ENCODE measurements at regions not wholly inside any gene's neighbourhood (a gene's known extent, or its start where the extent isn't known, plus 50 kb on each side); places are given as distances from the start of the nearest gene placed in this dataset.

DNA sequence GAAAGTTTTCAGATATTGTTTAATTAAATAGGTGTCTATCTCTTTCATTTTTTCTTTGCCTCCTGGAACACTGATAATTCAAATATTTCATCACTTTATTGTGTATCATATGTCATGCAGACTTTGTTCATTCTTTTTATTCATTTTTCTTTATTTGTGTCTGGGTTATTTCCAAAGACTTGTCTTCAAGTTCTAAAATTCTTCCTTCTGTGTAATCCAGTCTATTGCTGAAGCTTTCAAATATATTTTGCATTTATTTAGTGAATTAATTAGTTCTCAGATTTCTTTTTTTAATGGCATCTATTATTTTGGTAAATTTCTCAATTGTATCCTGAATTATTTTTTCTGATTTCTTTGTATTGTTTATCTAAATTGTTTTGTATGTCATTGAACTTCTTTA is 70.1 kb downstream of the ZNF330 start:
- H3K4me3 ChIP-seq (ENCODE audit: low read length in 3 of 3): no peak overlapping the region
- H3K9ac ChIP-seq (ENCODE audit: low read depth in 1 of 3, low read length in 3 of 3): no peak overlapping the region
- H3K27me3 ChIP-seq (ENCODE audit: control insufficient read depth in 3 of 3, insufficient read depth in 3 of 3, low read length in 3 of 3): no peaks in the 10 kb centered on the region
- peaks cover 0 to 4% (median 0%) of the 10 kb centered on the region in 3 donors for H3K9me3 ChIP-seq (ENCODE audit: control insufficient read depth in 3 of 3, low read length in 3 of 3)
- no peaks in the 10 kb centered on the region for H3K36me3 ChIP-seq (ENCODE audit: control insufficient read depth in 3 of 3, insufficient read depth in 3 of 3, low read length in 3 of 3)
- no peak overlapping the region for H3K27ac ChIP-seq (ENCODE audit: low read depth, low read length)
- no peaks in the 10 kb centered on the region for H3K4me1 ChIP-seq (ENCODE audit: control insufficient read depth in 3 of 3, insufficient read depth in 3 of 3, low read length in 3 of 3)

- H3K9ac ChIP-seq (ENCODE audit: low read depth in 1 of 3, low read length in 3 of 3): no peak overlapping the region
- no peaks in the 10 kb centered on the region for H3K27me3 ChIP-seq (ENCODE audit: control insufficient read depth in 3 of 3, insufficient read depth in 3 of 3, low read length in 3 of 3)
- H3K27ac ChIP-seq (ENCODE audit: low read depth, low read length): no peak overlapping the region
- H3K9me3 ChIP-seq (ENCODE audit: control insufficient read depth in 3 of 3, low read length in 3 of 3): peaks cover 0 to 4% (median 0%) of the 10 kb centered on the region in 3 donors
- no peaks in the 10 kb centered on the region for H3K4me1 ChIP-seq (ENCODE audit: control insufficient read depth in 3 of 3, insufficient read depth in 3 of 3, low read length in 3 of 3)
- no peaks in the 10 kb centered on the region for H3K36me3 ChIP-seq (ENCODE audit: control insufficient read depth in 3 of 3, insufficient read depth in 3 of 3, low read length in 3 of 3)
- H3K4me3 ChIP-seq (ENCODE audit: low read length in 3 of 3): no peak overlapping the region
These were observed 73.6 kb downstream of the ZNF330 start for GRCh38 chr4:141294306-141294705.

GRCh38 chr4:141301216-141301615 is 80.5 kb downstream of the ZNF330 start:
- Histone ChIP-seq H3K9ac (ENCODE audit: low read depth in 1 of 3, low read length in 3 of 3) (no peak overlapping the region), H3K27me3 (ENCODE audit: control insufficient read depth in 3 of 3, insufficient read depth in 3 of 3, low read length in 3 of 3) (no peaks in the 10 kb centered on the region), H3K36me3 (ENCODE audit: control insufficient read depth in 3 of 3, insufficient read depth in 3 of 3, low read length in 3 of 3) (no peaks in the 10 kb centered on the region), H3K4me1 (ENCODE audit: control insufficient read depth in 3 of 3, insufficient read depth in 3 of 3, low read length in 3 of 3) (no peaks in the 10 kb centered on the region), H3K27ac (ENCODE audit: low read depth, low read length) (no peak overlapping the region), H3K4me3 (ENCODE audit: low read length in 3 of 3) (no peak overlapping the region), H3K9me3 (ENCODE audit: control insufficient read depth in 3 of 3, low read length in 3 of 3) (no peaks in the 10 kb centered on the region)

DNA sequence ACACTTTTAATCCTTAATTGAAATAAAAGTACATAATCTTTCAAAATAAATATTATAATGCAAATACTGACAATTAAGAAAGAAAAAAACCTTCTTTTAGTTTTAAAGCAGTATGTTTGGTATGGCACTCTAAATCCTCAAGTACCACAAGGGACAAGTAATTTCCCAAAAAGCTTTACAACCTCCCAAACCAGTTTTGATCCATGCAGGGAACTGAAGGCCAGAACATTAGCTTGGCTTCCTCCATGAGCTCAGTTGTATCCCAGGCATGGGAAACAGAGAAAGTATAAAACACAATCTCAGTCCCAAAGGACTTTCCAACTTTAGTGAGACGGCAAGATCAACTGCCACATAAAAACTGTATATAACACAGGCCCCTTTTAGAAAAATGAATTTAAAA is 82.2 kb downstream of the ZNF330 start:
- no peak overlapping the region for H3K27ac ChIP-seq (ENCODE audit: low read depth, low read length)
- H3K27me3 ChIP-seq (ENCODE audit: control insufficient read depth in 3 of 3, insufficient read depth in 3 of 3, low read length in 3 of 3): no peaks in the 10 kb centered on the region
- H3K36me3 ChIP-seq (ENCODE audit: control insufficient read depth in 3 of 3, insufficient read depth in 3 of 3, low read length in 3 of 3): no peaks in the 10 kb centered on the region
- peaks cover 0 to 4% (median 3%) of the 10 kb centered on the region in 3 donors for H3K4me1 ChIP-seq (ENCODE audit: control insufficient read depth in 3 of 3, insufficient read depth in 3 of 3, low read length in 3 of 3)
- H3K9ac ChIP-seq (ENCODE audit: low read depth in 1 of 3, low read length in 3 of 3): no peak overlapping the region
- H3K9me3 ChIP-seq (ENCODE audit: control insufficient read depth in 3 of 3, low read length in 3 of 3): no peaks in the 10 kb centered on the region
- H3K4me3 ChIP-seq (ENCODE audit: low read length in 3 of 3): no peak overlapping the region

GRCh38 chr4:141304346-141304745 is 83.7 kb downstream of the ZNF330 start:
- no peak overlapping the region for H3K9ac ChIP-seq (ENCODE audit: low read depth in 1 of 3, low read length in 3 of 3)
- no peak overlapping the region for H3K27ac ChIP-seq (ENCODE audit: low read depth, low read length)
- no peaks in the 10 kb centered on the region for H3K36me3 ChIP-seq (ENCODE audit: control insufficient read depth in 3 of 3, insufficient read depth in 3 of 3, low read length in 3 of 3)
- peaks cover 0 to 4% (median 3%) of the 10 kb centered on the region in 3 donors for H3K4me1 ChIP-seq (ENCODE audit: control insufficient read depth in 3 of 3, insufficient read depth in 3 of 3, low read length in 3 of 3)
- H3K4me3 ChIP-seq (ENCODE audit: low read length in 3 of 3): no peak overlapping the region
- H3K27me3 ChIP-seq (ENCODE audit: control insufficient read depth in 3 of 3, insufficient read depth in 3 of 3, low read length in 3 of 3): no peaks in the 10 kb centered on the region
- no peaks in the 10 kb centered on the region for H3K9me3 ChIP-seq (ENCODE audit: control insufficient read depth in 3 of 3, low read length in 3 of 3)

- Histone ChIP-seq H3K27ac (ENCODE audit: low read depth, low read length) (no peak overlapping the region), H3K4me3 (ENCODE audit: low read length in 3 of 3) (no peak overlapping the region), H3K9ac (ENCODE audit: low read depth in 1 of 3, low read length in 3 of 3) (no peak overlapping the region), H3K4me1 (ENCODE audit: control insufficient read depth in 3 of 3, insufficient read depth in 3 of 3, low read length in 3 of 3) (peaks cover 0 to 4% (median 3%) of the 10 kb centered on the region in 3 donors), H3K36me3 (ENCODE audit: control insufficient read depth in 3 of 3, insufficient read depth in 3 of 3, low read length in 3 of 3) (no peaks in the 10 kb centered on the region), H3K27me3 (ENCODE audit: control insufficient read depth in 3 of 3, insufficient read depth in 3 of 3, low read length in 3 of 3) (no peaks in the 10 kb centered on the region), H3K9me3 (ENCODE audit: control insufficient read depth in 3 of 3, low read length in 3 of 3) (no peaks in the 10 kb centered on the region)
These were observed 85.6 kb downstream of the ZNF330 start for GRCh38 chr4:141306331-141306730.

DNA sequence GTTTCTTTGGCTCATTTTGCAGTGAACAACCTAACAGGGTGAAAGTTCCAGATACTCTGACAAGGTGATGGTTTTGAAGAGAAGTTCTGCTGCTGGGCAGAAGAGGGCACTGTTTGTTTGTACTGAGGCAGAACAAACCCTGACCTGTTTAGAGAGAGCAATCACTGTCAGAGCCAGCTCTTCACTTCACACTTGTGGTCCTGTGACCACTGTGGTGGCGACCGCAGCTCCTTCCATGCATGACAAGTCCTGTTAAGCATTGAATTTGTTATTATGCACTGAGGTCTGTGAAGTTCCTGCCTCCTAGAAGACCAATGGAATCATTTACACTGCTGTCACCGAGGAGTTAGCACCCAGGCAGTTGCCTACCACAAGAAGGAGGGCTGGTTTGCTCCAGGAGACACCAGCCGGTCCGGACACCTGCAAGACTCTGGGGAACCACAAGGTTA is 86.6 kb downstream of the ZNF330 start:
- Histone ChIP-seq H3K4me1 (ENCODE audit: control insufficient read depth in 3 of 3, insufficient read depth in 3 of 3, low read length in 3 of 3) (peaks cover 0 to 4% (median 3%) of the 10 kb centered on the region in 3 donors), H3K9ac (ENCODE audit: low read depth in 1 of 3, low read length in 3 of 3) (peak overlapping the region in 1 of 3 donors; percentile 40), H3K9me3 (ENCODE audit: control insufficient read depth in 3 of 3, low read length in 3 of 3) (no peaks in the 10 kb centered on the region), H3K27ac (ENCODE audit: low read depth, low read length) (peak overlapping the region; percentile 28), H3K27me3 (ENCODE audit: control insufficient read depth in 3 of 3, insufficient read depth in 3 of 3, low read length in 3 of 3) (no peaks in the 10 kb centered on the region), H3K4me3 (ENCODE audit: low read length in 3 of 3) (peak overlapping the region in 2 of 3 donors; percentile 41 to 52), H3K36me3 (ENCODE audit: control insufficient read depth in 3 of 3, insufficient read depth in 3 of 3, low read length in 3 of 3) (no peaks in the 10 kb centered on the region)

- Histone ChIP-seq H3K4me3 (ENCODE audit: low read length in 3 of 3) (no peak overlapping the region), H3K9me3 (ENCODE audit: control insufficient read depth in 3 of 3, low read length in 3 of 3) (no peaks in the 10 kb centered on the region), H3K4me1 (ENCODE audit: control insufficient read depth in 3 of 3, insufficient read depth in 3 of 3, low read length in 3 of 3) (peaks cover 0 to 4% (median 3%) of the 10 kb centered on the region in 3 donors), H3K27ac (ENCODE audit: low read depth, low read length) (no peak overlapping the region), H3K36me3 (ENCODE audit: control insufficient read depth in 3 of 3, insufficient read depth in 3 of 3, low read length in 3 of 3) (no peaks in the 10 kb centered on the region), H3K27me3 (ENCODE audit: control insufficient read depth in 3 of 3, insufficient read depth in 3 of 3, low read length in 3 of 3) (no peaks in the 10 kb centered on the region), H3K9ac (ENCODE audit: low read depth in 1 of 3, low read length in 3 of 3) (no peak overlapping the region)
These were observed 89.2 kb downstream of the ZNF330 start for GRCh38 chr4:141309874-141310273.

GRCh38 chr4:141311246-141312204 is 90.8 kb downstream of the ZNF330 start:
- Histone ChIP-seq H3K27ac (ENCODE audit: low read depth, low read length) (no peak overlapping the region), H3K4me3 (ENCODE audit: low read length in 3 of 3) (no peak overlapping the region), H3K9me3 (ENCODE audit: control insufficient read depth in 3 of 3, low read length in 3 of 3) (no peaks in the 10 kb centered on the region), H3K36me3 (ENCODE audit: control insufficient read depth in 3 of 3, insufficient read depth in 3 of 3, low read length in 3 of 3) (no peaks in the 10 kb centered on the region), H3K4me1 (ENCODE audit: control insufficient read depth in 3 of 3, insufficient read depth in 3 of 3, low read length in 3 of 3) (peaks cover 0 to 4% (median 3%) of the 10 kb centered on the region in 3 donors), H3K27me3 (ENCODE audit: control insufficient read depth in 3 of 3, insufficient read depth in 3 of 3, low read length in 3 of 3) (no peaks in the 10 kb centered on the region), H3K9ac (ENCODE audit: low read depth in 1 of 3, low read length in 3 of 3) (no peak overlapping the region)

DNA sequence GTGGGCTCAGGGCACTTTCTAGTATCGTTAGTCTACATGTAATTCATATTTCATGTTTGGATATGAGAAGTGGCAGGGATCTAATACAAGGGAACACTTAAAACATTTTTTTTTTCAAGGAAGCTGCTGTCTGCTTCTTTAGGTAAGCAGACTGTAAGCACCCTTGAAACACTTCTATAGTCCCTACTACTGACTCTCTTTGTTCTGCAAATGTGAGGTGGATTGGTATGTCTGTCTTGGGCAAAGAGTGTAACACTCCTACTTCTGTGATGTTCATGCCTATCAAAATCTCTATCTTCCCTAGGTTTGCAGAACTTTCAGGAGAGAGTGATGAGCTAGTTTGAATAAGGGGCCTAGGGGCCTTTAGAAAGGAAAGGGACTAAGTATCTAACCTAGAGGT is 93.9 kb downstream of the ZNF330 start:
- Histone ChIP-seq H3K36me3 (ENCODE audit: control insufficient read depth in 3 of 3, insufficient read depth in 3 of 3, low read length in 3 of 3) (no peaks in the 10 kb centered on the region), H3K9me3 (ENCODE audit: control insufficient read depth in 3 of 3, low read length in 3 of 3) (no peaks in the 10 kb centered on the region), H3K27ac (ENCODE audit: low read depth, low read length) (no peak overlapping the region), H3K9ac (ENCODE audit: low read depth in 1 of 3, low read length in 3 of 3) (no peak overlapping the region), H3K4me1 (ENCODE audit: control insufficient read depth in 3 of 3, insufficient read depth in 3 of 3, low read length in 3 of 3) (no peaks in the 10 kb centered on the region), H3K27me3 (ENCODE audit: control insufficient read depth in 3 of 3, insufficient read depth in 3 of 3, low read length in 3 of 3) (no peaks in the 10 kb centered on the region), H3K4me3 (ENCODE audit: low read length in 3 of 3) (no peak overlapping the region)

Measured in skeletal muscle tissue (tissue), 3 donors.